GM12873 (cell line): ENCODE measurements at regions not wholly inside any gene's neighbourhood (a gene's known extent, or its start where the extent isn't known, plus 50 kb on each side); places are given as distances from the start of the nearest gene placed in this dataset.

Experiments
- TF ChIP-seq, protein P1 (sequence below): IDR thresholded peaks from 2 replicates; pipeline ENCODE4 v1.5.1; 2012; ENCODE audit warnings: low read depth, mild to moderate bottlenecking, moderate library complexity, low read length, control low read depth; ENCODE audit not compliant: insufficient read depth; ENCODE audit errors: missing control alignments

DNA sequence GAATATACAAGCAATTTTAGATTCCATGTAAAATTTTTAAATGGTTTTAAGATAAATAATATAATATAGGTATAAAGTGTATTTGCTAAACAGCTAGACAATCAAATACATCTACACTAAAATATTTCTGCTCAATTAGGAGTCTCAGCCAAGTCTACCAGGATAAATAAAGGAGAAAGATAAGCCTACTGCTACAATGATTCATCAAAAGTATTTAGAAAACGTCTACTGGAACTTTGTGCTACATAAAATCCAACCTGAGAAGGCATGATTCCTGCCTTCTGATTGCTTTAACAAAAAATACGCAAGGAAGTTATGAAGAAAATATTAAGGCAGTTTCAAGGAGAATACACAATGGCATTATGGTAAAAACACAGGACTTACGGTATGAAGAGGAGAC lies 570.6 kb downstream of the EFNA5 start:
- TF ChIP-seq, protein P1, sequence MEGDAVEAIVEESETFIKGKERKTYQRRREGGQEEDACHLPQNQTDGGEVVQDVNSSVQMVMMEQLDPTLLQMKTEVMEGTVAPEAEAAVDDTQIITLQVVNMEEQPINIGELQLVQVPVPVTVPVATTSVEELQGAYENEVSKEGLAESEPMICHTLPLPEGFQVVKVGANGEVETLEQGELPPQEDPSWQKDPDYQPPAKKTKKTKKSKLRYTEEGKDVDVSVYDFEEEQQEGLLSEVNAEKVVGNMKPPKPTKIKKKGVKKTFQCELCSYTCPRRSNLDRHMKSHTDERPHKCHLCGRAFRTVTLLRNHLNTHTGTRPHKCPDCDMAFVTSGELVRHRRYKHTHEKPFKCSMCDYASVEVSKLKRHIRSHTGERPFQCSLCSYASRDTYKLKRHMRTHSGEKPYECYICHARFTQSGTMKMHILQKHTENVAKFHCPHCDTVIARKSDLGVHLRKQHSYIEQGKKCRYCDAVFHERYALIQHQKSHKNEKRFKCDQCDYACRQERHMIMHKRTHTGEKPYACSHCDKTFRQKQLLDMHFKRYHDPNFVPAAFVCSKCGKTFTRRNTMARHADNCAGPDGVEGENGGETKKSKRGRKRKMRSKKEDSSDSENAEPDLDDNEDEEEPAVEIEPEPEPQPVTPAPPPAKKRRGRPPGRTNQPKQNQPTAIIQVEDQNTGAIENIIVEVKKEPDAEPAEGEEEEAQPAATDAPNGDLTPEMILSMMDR, result no peak

DNA sequence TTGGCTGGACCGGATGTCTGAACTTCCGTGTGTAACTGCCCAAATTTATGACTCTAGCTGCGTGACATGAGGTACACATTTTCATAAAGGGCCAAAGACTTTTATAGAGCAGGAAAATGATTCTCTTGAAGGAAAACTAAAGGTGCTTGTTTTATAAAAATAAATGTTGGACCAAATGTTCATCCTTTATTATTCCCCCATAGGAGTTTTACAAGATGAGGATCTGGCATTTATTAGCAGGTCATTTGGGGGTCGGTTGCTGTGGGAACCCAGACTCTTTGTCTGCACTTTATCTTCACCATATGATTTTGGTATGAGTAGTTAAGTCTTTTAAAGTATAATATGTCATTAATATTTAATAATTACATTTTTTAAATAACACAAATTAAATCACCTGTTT lies 571.2 kb downstream of the EFNA5 start:
- TF ChIP-seq, protein P1, result no peak

DNA sequence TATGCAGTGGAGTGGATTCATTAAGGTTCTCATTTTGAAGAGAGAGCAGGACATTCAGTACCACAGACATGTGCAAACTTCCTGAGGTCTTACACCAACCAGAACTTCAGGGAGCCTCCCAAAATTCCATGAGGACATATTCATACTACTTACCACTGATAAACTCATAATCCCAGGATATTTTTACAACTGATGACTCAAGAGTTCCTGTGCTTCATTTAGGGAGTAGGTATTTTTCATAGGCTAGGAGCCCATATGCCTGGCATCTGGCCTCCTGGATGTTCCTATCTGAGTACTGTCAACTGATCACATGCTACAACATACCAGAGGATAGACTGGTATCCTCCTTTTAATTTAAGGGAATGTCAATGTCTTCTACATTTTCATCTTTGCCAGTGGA lies 578.0 kb downstream of the EFNA5 start:
- TF ChIP-seq, protein P1, result no peak

DNA sequence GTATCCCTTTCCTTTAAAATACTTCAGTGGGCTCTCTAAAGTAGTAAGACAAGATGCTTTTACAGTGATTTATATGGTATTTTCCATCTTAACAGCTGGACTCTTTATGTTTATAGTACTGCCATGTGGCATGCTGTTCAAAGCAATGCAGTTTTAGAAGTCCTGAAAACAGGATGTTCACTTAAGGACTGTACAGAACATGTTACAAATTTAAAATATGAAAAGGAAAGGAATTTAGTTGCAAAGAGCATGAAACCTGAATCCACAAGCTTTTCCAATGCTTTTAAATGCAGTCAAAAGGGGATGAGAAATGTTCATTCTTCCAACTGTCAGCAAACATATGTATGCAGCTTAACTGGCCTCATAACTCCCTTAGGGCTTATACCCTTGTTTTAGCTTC lies 580.2 kb downstream of the EFNA5 start:
- TF ChIP-seq, protein P1, result no peak

DNA sequence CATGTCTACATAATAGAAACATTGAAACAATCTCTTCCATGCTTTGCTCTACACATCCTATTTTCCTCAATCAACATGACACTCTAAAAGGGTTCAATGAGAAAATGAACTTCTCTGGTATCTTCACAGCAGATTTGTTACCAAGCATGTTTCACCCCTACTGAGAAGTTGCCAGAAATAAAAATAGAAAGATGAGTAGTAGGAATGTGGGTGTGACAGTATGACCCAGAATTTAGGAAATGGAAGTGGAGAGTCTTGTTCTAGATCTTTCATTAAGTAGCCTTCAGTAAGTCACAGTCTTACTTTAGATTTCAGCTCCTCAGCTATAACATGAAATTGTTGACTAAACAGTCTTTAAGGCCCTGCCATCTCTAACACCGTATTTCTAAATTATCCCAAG lies 581.8 kb downstream of the EFNA5 start:
- TF ChIP-seq, protein P1, result no peak

DNA sequence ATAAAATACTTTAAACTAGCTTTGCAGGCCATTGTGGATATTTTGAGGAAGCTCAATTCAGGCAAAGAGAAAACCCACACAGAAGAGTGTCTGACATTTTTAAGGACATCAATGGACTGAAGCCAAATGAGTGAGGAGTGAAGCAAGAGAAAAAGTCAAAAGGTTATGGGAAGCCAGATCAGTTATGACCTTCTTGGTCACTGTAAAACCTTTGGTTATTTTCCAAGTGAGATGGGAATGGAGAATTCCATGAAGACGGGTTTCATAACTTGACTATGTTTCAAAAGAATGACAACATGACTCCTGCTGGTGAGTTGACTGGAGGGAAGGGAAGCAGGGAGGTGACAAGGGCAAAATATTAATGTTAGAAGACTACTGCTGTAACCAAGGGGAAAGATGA lies 585.2 kb downstream of the EFNA5 start:
- TF ChIP-seq, protein P1, result no peak

DNA sequence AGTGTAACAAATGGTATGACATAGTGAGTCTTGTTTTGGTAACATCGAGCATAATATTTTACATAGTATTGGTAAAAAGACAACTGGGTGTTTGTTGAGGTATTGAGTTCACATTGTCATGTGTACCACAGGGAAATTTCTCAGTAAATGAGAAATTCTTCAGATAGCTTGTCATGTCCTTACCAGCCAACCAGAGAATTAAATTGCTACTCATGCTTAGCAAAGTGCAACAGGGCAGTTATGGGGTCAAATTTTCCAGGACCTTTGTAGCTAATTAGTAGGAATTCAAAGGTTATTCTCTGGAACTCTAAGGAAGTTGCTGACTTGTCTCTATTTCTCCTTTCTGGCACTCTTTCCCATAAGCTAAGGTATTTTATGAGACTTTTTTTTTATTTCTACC lies 595.7 kb downstream of the EFNA5 start:
- TF ChIP-seq, protein P1, result no peak
